Sigmoid colon (tissue), 3 donors: ENCODE measurements at regions not wholly inside any gene's neighbourhood (a gene's known extent, or its start where the extent isn't known, plus 50 kb on each side); places are given as distances from the start of the nearest gene placed in this dataset.

Source experiments
- CTCF ChIP-seq, 4 experiments: fragments of 450-650 bp in 3 of 4; fragments of 200-600 bp in 1 of 4; IDR thresholded peaks; one replicate each; pipeline ENCODE4 v1.5.1; 2016 to 2019; ENCODE audit warnings: antibody characterized with exemption in 4 of 4, mild to moderate bottlenecking in 3 of 4, moderate library complexity in 2 of 4
- POLR2A ChIP-seq, 2 donors: fragments of 450-650 bp; IDR thresholded peaks; one replicate each; pipeline ENCODE4 v1.6.1; 2016; ENCODE audit warnings: antibody characterized with exemption in 2 of 2, mild to moderate bottlenecking in 2 of 2, moderate library complexity in 2 of 2

- TF ChIP-seq CTCF (IDR thresholded peaks at IDR 0.05), result no peak
- no peak for TF ChIP-seq POLR2A (IDR thresholded peaks at IDR 0.05)
These were observed 76.8 kb downstream of the TTLL2 start for GRCh38 chr6:167401525-167402194.
